ENCODE measurements at regions not wholly inside any gene's neighbourhood (a gene's known extent, or its start where the extent isn't known, plus 50 kb on each side); places are given as distances from the start of the nearest gene placed in this dataset.
A peak's percentile ranks its signal among the peaks of the same experiment; 100 is the strongest.

GRCh38 chr13:106373304-106373988 is 162.0 kb downstream of the EFNB2 start:
- no peak overlapping the region for H3K4me3 ChIP-seq (ENCODE audit: low read depth, low read length)
- TF ChIP-seq CTCF (IDR thresholded peaks at IDR 0.05; ENCODE audit: low read depth, low read length), result no peak
- in situ Hi-C loops (cut with HindIII; ENCODE audit: low sequenced_read_pairs), result no loop called here
- DNase-seq (ENCODE audit: low read depth, low spot score), result peak; percentile 53

GRCh38 chr13:106372199-106373155 is 163.0 kb downstream of the EFNB2 start:
- no peak for TF ChIP-seq CTCF (IDR thresholded peaks at IDR 0.05; ENCODE audit: low read depth, low read length)
- DNase-seq (ENCODE audit: low read depth, low spot score), result peak; percentile 80
- in situ Hi-C loops (cut with HindIII; ENCODE audit: low sequenced_read_pairs), result no loop called here
- no peak overlapping the region for H3K4me3 ChIP-seq (ENCODE audit: low read depth, low read length)

- DNase-seq (ENCODE audit: low read depth, low spot score), result no peak
- no peak for TF ChIP-seq CTCF (IDR thresholded peaks at IDR 0.05; ENCODE audit: low read depth, low read length)
- no peak overlapping the region for H3K4me3 ChIP-seq (ENCODE audit: low read depth, low read length)
- in situ Hi-C loops (cut with HindIII; ENCODE audit: low sequenced_read_pairs), result no loop called here
Observed at GRCh38 chr13:106371024-106371423, 164.4 kb downstream of the EFNB2 start.

- no peak overlapping the region for H3K4me3 ChIP-seq (ENCODE audit: low read depth, low read length)
- in situ Hi-C loops (cut with HindIII; ENCODE audit: low sequenced_read_pairs), result no loop called here
- peak; percentile 55 for DNase-seq (ENCODE audit: low read depth, low spot score)
- no peak for TF ChIP-seq CTCF (IDR thresholded peaks at IDR 0.05; ENCODE audit: low read depth, low read length)
Observed at GRCh38 chr13:106369858-106370257, 165.6 kb downstream of the EFNB2 start.

- in situ Hi-C loops (cut with HindIII; ENCODE audit: low sequenced_read_pairs), result no loop called here
- no peak for TF ChIP-seq CTCF (IDR thresholded peaks at IDR 0.05; ENCODE audit: low read depth, low read length)
- no peak overlapping the region for H3K4me3 ChIP-seq (ENCODE audit: low read depth, low read length)
- peak; percentile 46 for DNase-seq (ENCODE audit: low read depth, low spot score)
Observed at GRCh38 chr13:106369091-106369490, 166.4 kb downstream of the EFNB2 start.

GRCh38 chr13:106367361-106367971 is 168.0 kb downstream of the EFNB2 start:
- DNase-seq (ENCODE audit: low read depth, low spot score), result peak; percentile 78
- in situ Hi-C loops (cut with HindIII; ENCODE audit: low sequenced_read_pairs), result no loop called here
- no peak for TF ChIP-seq CTCF (IDR thresholded peaks at IDR 0.05; ENCODE audit: low read depth, low read length)
- no peak overlapping the region for H3K4me3 ChIP-seq (ENCODE audit: low read depth, low read length)

Measured in astrocyte of the spinal cord (primary cell).